Pancreas (tissue), 10 donors: ENCODE measurements at regions not wholly inside any gene's neighbourhood (a gene's known extent, or its start where the extent isn't known, plus 50 kb on each side); places are given as distances from the start of the nearest gene placed in this dataset.

Experiments used
- ATAC-seq, 4 donors: fragments of 200-7000 bp; cut with Tn5 transposase; one replicate each; pipeline versions ENCODE4 v1.8.0 to v1.9.1; 2020; ENCODE audit warnings: mild to moderate bottlenecking in 4 of 4, moderate library complexity in 4 of 4
- DNase-seq, 6 donors: peaks; one replicate each; pipeline ENCODE4 v3.0.0-alpha.2; 2020
- FAIRE-seq: peaks from 2 replicates; lab custom pipeline; 2012; peaks lifted over from hg19 to GRCh38; lab: Jason Lieb, UNC
- H3K27ac ChIP-seq, 4 donors: fragments of 200-600 bp; sonication (generic); 1 replicate in 3 of 4; 2 replicates in 1 of 4; pipeline versions ENCODE4 v1.5.0 to v1.8.0; 2020
- H3K27me3 ChIP-seq, 4 donors: fragments of 200-600 bp; one replicate each; pipeline ENCODE4 v1.8.0; 2021
- H3K36me3 ChIP-seq, 3 donors: fragments of 200-600 bp; sonication (generic) in 1 of 3; one replicate each; pipeline versions ENCODE4 v1.5.0 to v1.8.0; 2020 to 2021
- H3K4me1 ChIP-seq, 3 donors: fragments of 200-600 bp; one replicate each; pipeline ENCODE4 v1.8.0; 2021
- H3K4me3 ChIP-seq, 4 donors: fragments of 200-600 bp; sonication (generic) in 2 of 4; one replicate each; pipeline versions ENCODE4 v1.5.0 to v1.8.0; 2020 to 2021
- H3K9me3 ChIP-seq, 4 donors: fragments of 200-600 bp; one replicate each; pipeline ENCODE4 v1.8.0; 2021
- WGBS, 2 donors: extraction: QIAGEN DNeasy Blood & Tissue Kit; methylation state at CpG; one replicate each; pipeline ENCODE4 v1.1.7; 2013; 5-methylcytosine and 5-hydroxymethylcytosine counted together
- intact Hi-C, 3 donors: fragments of 100-400 bp; cut with DNase I; formaldehyde crosslinking; loops; one replicate each; pipeline versions ENCODE4 v1.11.1 to v1.14.2; 2022
- TF ChIP-seq, protein P1 (sequence below), 4 donors: fragments of 200-600 bp; sonication (generic) in 3 of 4; IDR thresholded peaks; one replicate each; pipeline versions ENCODE4 v1.5.0 to v1.8.0; 2021; ENCODE audit warnings: antibody characterized with exemption in 4 of 4
- donor health status: healthy with polysubstance abuse.
- donor health status: DM: no; HTN: no; CAD: no; lungs with moderate emphysema.
- donor health status: DM: no; HTN: no; CAD: no.
- donor health status: control.
- donor health status: control.
- donor health status: Bipolar disorder and iron deficiency.
- donor health status: DM: yes; HTN: yes; CAD: no.
- donor health status: DM: no; HTN: no; CAD: no.
- donor health status: DM: no; HTN: no; CAD: no.
- donor health status: DM: yes; HTN: yes; CAD: no.

DNA sequence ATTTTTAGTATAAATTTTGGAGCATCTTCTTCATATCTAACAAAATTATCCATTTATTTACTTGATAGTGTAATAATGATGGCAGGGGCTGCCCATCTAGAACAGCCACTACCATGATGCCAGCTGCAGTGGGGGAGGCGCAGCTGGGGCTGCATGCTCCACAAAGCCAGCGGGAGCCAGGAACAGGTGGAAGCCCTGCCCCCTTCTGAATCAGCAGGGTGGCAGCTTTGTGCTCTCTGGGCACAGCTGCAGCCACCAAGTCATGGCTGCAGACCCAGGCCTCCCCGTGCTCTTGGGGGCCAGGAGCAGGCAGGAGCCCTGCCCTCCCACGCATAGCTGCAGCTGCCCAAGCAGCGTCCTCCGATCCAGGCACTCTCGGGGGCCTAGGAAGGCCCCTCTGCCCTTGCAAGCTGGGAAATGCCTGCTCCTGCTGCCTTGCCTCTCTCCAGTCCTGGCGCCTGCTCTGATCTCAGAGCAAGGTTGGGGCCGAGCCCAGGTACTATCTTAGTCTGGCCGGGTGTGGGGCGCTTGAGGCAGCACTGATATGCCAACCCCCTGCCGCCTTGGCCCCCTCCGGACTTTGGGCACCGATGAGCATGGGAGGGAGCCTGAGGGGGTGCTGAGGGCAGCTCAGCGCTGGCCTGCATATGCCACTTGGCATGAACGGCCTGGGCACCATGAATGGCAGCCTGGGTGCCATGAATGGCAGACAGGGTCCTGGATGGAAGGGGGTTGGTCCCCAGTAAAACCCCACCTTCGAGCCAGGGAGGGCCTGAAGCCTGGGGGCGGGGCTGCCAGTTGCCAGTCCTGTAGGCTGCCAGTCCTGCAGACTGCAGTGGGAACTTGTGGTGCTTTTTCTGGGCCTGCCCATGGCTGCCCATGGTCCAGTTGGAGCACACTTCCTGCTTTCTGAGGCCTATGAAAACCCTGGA lies 1110.8 kb upstream of the POT1 start:
- Histone ChIP-seq H3K4me3 (no peak overlapping the region), H3K9me3 (no peaks in the 10 kb centered on the region), H3K36me3 (no peaks in the 10 kb centered on the region), H3K27ac (no peak overlapping the region), H3K4me1 (no peaks in the 10 kb centered on the region), H3K27me3 (no peaks in the 10 kb centered on the region)
- peak in 2 of 6 donors; percentile 16 to 61 for DNase-seq
- 65 to 82% methylated on average over 16 to 18 of the region's 18 CpGs for WGBS, 2 donors
- intact Hi-C loops: no loop called here
- TF ChIP-seq, protein P1, sequence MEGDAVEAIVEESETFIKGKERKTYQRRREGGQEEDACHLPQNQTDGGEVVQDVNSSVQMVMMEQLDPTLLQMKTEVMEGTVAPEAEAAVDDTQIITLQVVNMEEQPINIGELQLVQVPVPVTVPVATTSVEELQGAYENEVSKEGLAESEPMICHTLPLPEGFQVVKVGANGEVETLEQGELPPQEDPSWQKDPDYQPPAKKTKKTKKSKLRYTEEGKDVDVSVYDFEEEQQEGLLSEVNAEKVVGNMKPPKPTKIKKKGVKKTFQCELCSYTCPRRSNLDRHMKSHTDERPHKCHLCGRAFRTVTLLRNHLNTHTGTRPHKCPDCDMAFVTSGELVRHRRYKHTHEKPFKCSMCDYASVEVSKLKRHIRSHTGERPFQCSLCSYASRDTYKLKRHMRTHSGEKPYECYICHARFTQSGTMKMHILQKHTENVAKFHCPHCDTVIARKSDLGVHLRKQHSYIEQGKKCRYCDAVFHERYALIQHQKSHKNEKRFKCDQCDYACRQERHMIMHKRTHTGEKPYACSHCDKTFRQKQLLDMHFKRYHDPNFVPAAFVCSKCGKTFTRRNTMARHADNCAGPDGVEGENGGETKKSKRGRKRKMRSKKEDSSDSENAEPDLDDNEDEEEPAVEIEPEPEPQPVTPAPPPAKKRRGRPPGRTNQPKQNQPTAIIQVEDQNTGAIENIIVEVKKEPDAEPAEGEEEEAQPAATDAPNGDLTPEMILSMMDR (IDR thresholded peaks at IDR 0.05): no peak
- FAIRE-seq: no peak
- ATAC-seq: no peak

DNA sequence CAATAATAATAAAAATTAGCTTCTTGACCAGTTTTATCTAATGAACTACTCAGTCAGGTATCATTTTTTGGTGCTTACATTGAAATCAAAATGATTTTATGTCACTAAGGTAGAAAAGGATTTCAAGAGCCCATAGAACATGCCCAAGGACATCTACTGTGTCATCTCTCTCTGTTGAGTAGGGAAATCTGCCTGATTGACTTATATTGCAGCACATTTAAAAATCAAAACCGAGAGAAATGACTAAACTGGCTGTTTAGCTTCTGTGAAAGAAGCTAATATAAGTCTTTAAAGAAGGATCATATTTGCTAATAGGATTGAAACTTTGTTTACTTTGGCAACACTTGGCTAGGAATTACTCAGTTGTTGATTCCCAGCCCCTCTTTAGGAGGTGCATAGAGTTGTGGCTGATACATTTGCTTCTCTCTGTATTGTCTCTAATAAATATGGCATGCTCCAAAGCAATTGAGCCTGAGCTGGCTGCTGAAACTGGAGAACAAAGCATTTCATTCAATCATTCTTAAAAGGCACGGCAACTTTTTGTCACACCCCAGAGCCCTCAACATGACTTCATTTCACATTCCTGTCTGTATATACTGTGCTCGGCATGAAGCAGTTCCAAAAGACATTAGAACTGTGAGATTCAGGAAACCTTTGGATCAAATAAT lies 1096.9 kb upstream of the POT1 start:
- intact Hi-C loops: no loop called here
- no peaks in the 10 kb centered on the region for H3K4me1 ChIP-seq
- ATAC-seq: no peak

DNA sequence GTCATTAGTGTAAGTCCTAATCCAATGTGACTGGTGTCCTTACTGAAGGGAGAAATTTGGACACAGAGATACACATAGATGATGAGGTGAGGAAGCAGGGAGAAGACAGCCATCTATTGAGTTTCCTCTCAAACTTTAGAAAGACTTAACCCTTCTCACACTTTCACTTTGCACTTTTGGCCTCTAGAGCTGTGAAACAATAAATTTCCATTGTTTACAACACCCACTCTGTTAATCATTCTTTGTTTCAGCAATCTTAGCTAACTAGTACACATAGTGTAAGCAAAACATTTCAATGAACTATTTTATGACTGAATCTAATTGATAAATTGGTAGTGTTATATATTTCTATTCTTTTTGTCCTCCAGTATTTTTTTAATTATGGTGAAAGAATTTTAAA lies 1092.8 kb upstream of the POT1 start:
- no peaks in the 10 kb centered on the region for H3K9me3 ChIP-seq
- ATAC-seq: no peak
- FAIRE-seq: no peak
- no peaks in the 10 kb centered on the region for H3K4me1 ChIP-seq
- no peak overlapping the region for H3K27ac ChIP-seq
- H3K36me3 ChIP-seq: no peaks in the 10 kb centered on the region
- intact Hi-C loops: no loop called here
- DNase-seq: no peak
- TF ChIP-seq, protein P1 (IDR thresholded peaks at IDR 0.05): no peak
- H3K27me3 ChIP-seq: no peaks in the 10 kb centered on the region
- no peak overlapping the region for H3K4me3 ChIP-seq

More for the DNA sequence above, 1096.9 kb upstream of the POT1 start:
- no peaks in the 10 kb centered on the region for H3K9me3 ChIP-seq
- 7 to 10% methylated on average over 3 of the region's 3 CpGs for WGBS, 2 donors
- no peak for DNase-seq
- FAIRE-seq: no peak
- TF ChIP-seq, protein P1 (IDR thresholded peaks at IDR 0.05): no peak
- no peak overlapping the region for H3K4me3 ChIP-seq
- no peaks in the 10 kb centered on the region for H3K27me3 ChIP-seq
- no peaks in the 10 kb centered on the region for H3K36me3 ChIP-seq
- H3K27ac ChIP-seq: no peak overlapping the region

DNA sequence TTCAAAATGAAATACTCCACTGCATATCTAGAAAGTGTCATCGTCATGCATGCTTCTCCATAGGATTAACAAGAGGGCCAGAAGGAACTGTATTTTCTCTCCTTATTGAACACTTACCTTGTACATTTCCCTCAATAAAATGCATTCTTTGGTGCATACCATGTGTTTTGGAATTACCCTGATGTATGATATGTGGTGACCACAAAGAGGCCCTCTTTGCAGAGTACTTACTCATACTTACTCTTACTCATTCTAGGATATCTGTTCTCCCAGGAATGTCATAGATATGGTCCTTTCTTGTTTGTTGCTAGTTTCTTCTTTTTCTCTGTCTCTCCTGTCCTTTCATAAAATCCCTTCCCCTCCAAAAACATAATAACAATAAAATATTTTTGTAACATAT lies 1087.1 kb upstream of the POT1 start:
- DNase-seq (no peak), FAIRE-seq (no peak), ATAC-seq (no peak)
- Histone ChIP-seq H3K27ac (no peak overlapping the region), H3K4me3 (no peak overlapping the region), H3K9me3 (no peaks in the 10 kb centered on the region), H3K4me1 (no peaks in the 10 kb centered on the region), H3K27me3 (no peaks in the 10 kb centered on the region), H3K36me3 (no peaks in the 10 kb centered on the region)
- TF ChIP-seq, protein P1 (IDR thresholded peaks at IDR 0.05): no peak
- WGBS, 2 donors: 70 to 78% methylated on average over 1 of the region's 1 CpG
- intact Hi-C loops: no loop called here
